Motor neuron (in vitro differentiated cells): ENCODE measurements at regions not wholly inside any gene's neighbourhood (a gene's known extent, or its start where the extent isn't known, plus 50 kb on each side); places are given as distances from the start of the nearest gene placed in this dataset.
A peak's percentile ranks its signal among the peaks of the same experiment; 100 is the strongest.

ENCODE experiments used
- ATAC-seq, 8 experiments: fragments of 200-7000 bp; cut with Tn5 transposase; replicated peaks in 6 of 8; 2 replicates each; pipeline ENCODE4 v1.8.0; 2021; ENCODE audit warnings: mild to moderate bottlenecking in 8 of 8, moderate library complexity in 8 of 8
- H3K27ac ChIP-seq, 2 donors: fragments of 250-450 bp; sonication (Bioruptor Pico); 2 replicates each; pipeline ENCODE4 v1.9.0; 2021; ENCODE audit warnings: antibody characterized with exemption in 2 of 2, mild to moderate bottlenecking in 2 of 2, moderate library complexity in 1 of 2
- H3K4me1 ChIP-seq, 2 donors: fragments of 250-450 bp; sonication (Bioruptor Pico); replicated peaks in 1 of 2; 2 replicates each; pipeline ENCODE4 v1.6.1; 2021; ENCODE audit warnings: antibody characterized with exemption in 2 of 2, mild to moderate bottlenecking in 2 of 2, moderate library complexity in 1 of 2
- H3K4me3 ChIP-seq, 5 donors: fragments of 250-450 bp; sonication (Bioruptor Pico); 2 replicates each; pipeline ENCODE4 v1.9.0; 2021; ENCODE audit warnings: antibody characterized with exemption in 5 of 5, mild to moderate bottlenecking in 5 of 5, moderate library complexity in 4 of 5
- WGBS, 10 experiments: fragments of 450-650 bp; shearing (Covaris generic); methylation state at CpG; one replicate each; pipeline ENCODE4 v1.0.0; 2022; 5-methylcytosine and 5-hydroxymethylcytosine counted together
- in situ Hi-C, 9 experiments: fragments of 400-800 bp; cut with MboI; loops; one replicate each; pipeline ENCODE4 v1.15.0; 2021; ENCODE audit warnings: low sequenced_read_pairs in 9 of 9, low pct_unique_long_range_greater_than_20kb in 2 of 9; ENCODE audit not compliant: unreplicated experiment in 9 of 9

- H3K4me1 ChIP-seq, result no peaks in the 10 kb centered on the region
- 27 to 96% (median 79%) methylated on average over 2 to 6 of the region's 7 CpGs; no CpG with 5 or more reads in 3 of the 10 experiments for WGBS, 10 experiments
- in situ Hi-C loops, result no loop called here
- no peak overlapping the region for H3K4me3 ChIP-seq
- ATAC-seq, result no peak
- H3K27ac ChIP-seq, result no peak overlapping the region
These were observed 158.6 kb upstream of the CCND2 start for GRCh38 chr12:4114986-4115385.

- 0 to 100% (median 100%) methylated on average over 1 to 2 of the region's 2 CpGs; no CpG with 5 or more reads in 3 of the 10 experiments for WGBS, 10 experiments
These were observed 160.7 kb upstream of the CCND2 start for GRCh38 chr12:4112734-4113325.

GRCh38 chr12:4112290-4112689 lies 161.3 kb upstream of the CCND2 start:
- Histone ChIP-seq H3K27ac (no peak overlapping the region), H3K4me3 (no peak overlapping the region), H3K4me1 (no peaks in the 10 kb centered on the region)
- no peak for ATAC-seq
- 0 to 100% (median 85%) methylated on average over 1 to 7 of the region's 7 CpGs; no CpG with 5 or more reads in 1 of the 10 experiments for WGBS, 10 experiments
- in situ Hi-C loops, result no loop called here

More at GRCh38 chr12:4112734-4113325, 160.7 kb upstream of the CCND2 start:
- Histone ChIP-seq H3K27ac (no peak overlapping the region), H3K4me3 (no peak overlapping the region), H3K4me1 (no peaks in the 10 kb centered on the region)
- no peak for ATAC-seq
- in situ Hi-C loops, result no loop called here

GRCh38 chr12:4111010-4111409 lies 162.6 kb upstream of the CCND2 start:
- in situ Hi-C loops, result no loop called here
- no peak overlapping the region for H3K27ac ChIP-seq
- no peak for ATAC-seq
- H3K4me1 ChIP-seq, result no peaks in the 10 kb centered on the region
- WGBS, 10 experiments, result 0 to 100% (median 10%) methylated on average over 1 to 3 of the region's 5 CpGs; no CpG with 5 or more reads in 7 of the 10 experiments
- no peak overlapping the region for H3K4me3 ChIP-seq

- 11 to 100% (median 90%) methylated on average over 1 to 3 of the region's 5 CpGs; no CpG with 5 or more reads in 4 of the 10 experiments for WGBS, 10 experiments
- H3K4me3 ChIP-seq, result no peak overlapping the region
- no peak overlapping the region for H3K27ac ChIP-seq
- ATAC-seq, result no peak
- in situ Hi-C loops, result no loop called here
- no peaks in the 10 kb centered on the region for H3K4me1 ChIP-seq
These were observed 163.7 kb upstream of the CCND2 start for GRCh38 chr12:4109826-4110225.

- 20 to 100% (median 83%) methylated on average over 1 to 4 of the region's 5 CpGs for WGBS, 10 experiments
- Histone ChIP-seq H3K27ac (no peak overlapping the region), H3K4me1 (no peaks in the 10 kb centered on the region), H3K4me3 (no peak overlapping the region)
- no peak for ATAC-seq
- in situ Hi-C loops, result no loop called here
These were observed 164.7 kb upstream of the CCND2 start for GRCh38 chr12:4108803-4109345.

GRCh38 chr12:4107911-4108697 lies 165.5 kb upstream of the CCND2 start:
- in situ Hi-C loops, result no loop called here
- no peak overlapping the region for H3K27ac ChIP-seq
- no peaks in the 10 kb centered on the region for H3K4me1 ChIP-seq
- WGBS, 10 experiments, result 7 to 100% (median 90%) methylated on average over 1 to 9 of the region's 9 CpGs
- H3K4me3 ChIP-seq, result no peak overlapping the region
- ATAC-seq, result no peak

GRCh38 chr12:4107436-4107878 lies 166.1 kb upstream of the CCND2 start:
- peak in 4 of 8 experiments; percentile 29 to 91 (median 78) for ATAC-seq
- 0 to 75% (median 57%) methylated on average over 1 to 6 of the region's 6 CpGs; no CpG with 5 or more reads in 2 of the 10 experiments for whole genome bisulfite sequencing, 10 experiments

GRCh38 chr12:4106621-4107020 lies 166.9 kb upstream of the CCND2 start:
- WGBS, 10 experiments, result 28 to 100% (median 84%) methylated on average over 1 to 8 of the region's 8 CpGs; no CpG with 5 or more reads in 1 of the 10 experiments
- in situ Hi-C loops, result no loop called here

More at GRCh38 chr12:4107436-4107878, 166.1 kb upstream of the CCND2 start:
- in situ Hi-C loops, result no loop called here
- Histone ChIP-seq H3K27ac (no peak overlapping the region), H3K4me3 (no peak overlapping the region), H3K4me1 (no peaks in the 10 kb centered on the region)

GRCh38 chr12:4104722-4105244 lies 168.8 kb upstream of the CCND2 start:
- H3K27ac ChIP-seq, result no peak overlapping the region

More at GRCh38 chr12:4106621-4107020, 166.9 kb upstream of the CCND2 start:
- no peak overlapping the region for H3K27ac ChIP-seq
- no peak overlapping the region for H3K4me3 ChIP-seq
- no peak for ATAC-seq
- no peaks in the 10 kb centered on the region for H3K4me1 ChIP-seq

GRCh38 chr12:4099276-4099675 lies 174.3 kb upstream of the CCND2 start:
- Histone ChIP-seq H3K4me1 (no peaks in the 10 kb centered on the region), H3K4me3 (no peak overlapping the region), H3K27ac (no peak overlapping the region)
- 0 to 74% (median 34%) methylated on average over 1 to 3 of the region's 3 CpGs; no CpG with 5 or more reads in 2 of the 10 experiments for WGBS, 10 experiments
- ATAC-seq, result no peak
- in situ Hi-C loops, result no loop called here

More at GRCh38 chr12:4104722-4105244, 168.8 kb upstream of the CCND2 start:
- H3K4me1 ChIP-seq, result no peaks in the 10 kb centered on the region
- WGBS, 10 experiments, result 0 to 97% (median 76%) methylated on average over 1 to 8 of the region's 9 CpGs; no CpG with 5 or more reads in 1 of the 10 experiments
- in situ Hi-C loops, result no loop called here
- no peak for ATAC-seq
- H3K4me3 ChIP-seq, result no peak overlapping the region

- peak in 2 of 8 experiments; percentile 24 to 40 for ATAC-seq
- H3K27ac ChIP-seq, result no peak overlapping the region
- 0 to 95% (median 69%) methylated on average over 1 to 5 of the region's 5 CpGs; no CpG with 5 or more reads in 1 of the 10 experiments for WGBS, 10 experiments
- H3K4me3 ChIP-seq, result no peak overlapping the region
- in situ Hi-C loops, result no loop called here
- H3K4me1 ChIP-seq, result no peaks in the 10 kb centered on the region
These were observed 182.4 kb upstream of the CCND2 start for GRCh38 chr12:4091016-4091743.
